Liver (tissue), 8 donors: ENCODE measurements at regions not wholly inside any gene's neighbourhood (a gene's known extent, or its start where the extent isn't known, plus 50 kb on each side); places are given as distances from the start of the nearest gene placed in this dataset.

Experiments
- DNase-seq: peaks from one replicate; pipeline ENCODE4 v3.0.0-alpha.2; 2017; ENCODE audit warnings: low spot score
- H3K27ac ChIP-seq, 2 donors: one replicate each; pipeline ENCODE4 v1.7.0; 2013; ENCODE audit warnings: inconsistent platforms in 2 of 2, low read length in 2 of 2, control low read depth in 1 of 2, low read depth in 1 of 2, mild to moderate bottlenecking in 1 of 2
- H3K27me3 ChIP-seq, 4 donors: one replicate each; pipeline versions ENCODE4 v1.6.1 to v1.7.0; 2013; ENCODE audit warnings: low read length in 3 of 4, inconsistent platforms in 1 of 4, mild to moderate bottlenecking in 1 of 4, moderate library complexity in 1 of 4; ENCODE audit not compliant: control insufficient read depth in 4 of 4, insufficient read depth in 4 of 4
- H3K36me3 ChIP-seq, 4 donors: one replicate each; pipeline versions ENCODE4 v1.6.1 to v1.7.0; 2013; ENCODE audit warnings: low read length in 3 of 4, mild to moderate bottlenecking in 3 of 4, low read depth in 1 of 4, moderate library complexity in 1 of 4; ENCODE audit not compliant: control insufficient read depth in 4 of 4, insufficient read depth in 3 of 4
- H3K4me1 ChIP-seq, 4 donors: one replicate each; pipeline versions ENCODE4 v1.6.1 to v1.7.0; 2013; ENCODE audit warnings: low read length in 3 of 4, mild to moderate bottlenecking in 3 of 4, moderate library complexity in 1 of 4; ENCODE audit not compliant: control insufficient read depth in 4 of 4, insufficient read depth in 4 of 4
- H3K4me3 ChIP-seq, 3 donors: one replicate each; pipeline versions ENCODE4 v1.6.1 to v1.7.0; 2013; ENCODE audit warnings: low read length in 3 of 3, control low read depth in 1 of 3, low read depth in 1 of 3, mild to moderate bottlenecking in 1 of 3
- H3K9ac ChIP-seq, 2 donors: one replicate each; pipeline ENCODE4 v1.7.0; 2013; ENCODE audit warnings: low read length in 2 of 2, mild to moderate bottlenecking in 2 of 2, moderate library complexity in 2 of 2, control low read depth in 1 of 2, low read depth in 1 of 2
- H3K9me3 ChIP-seq, 4 donors: one replicate each; pipeline versions ENCODE4 v1.6.1 to v1.7.0; 2013; ENCODE audit warnings: low read length in 3 of 4; ENCODE audit not compliant: control insufficient read depth in 4 of 4
- ATF3 ChIP-seq: IDR thresholded peaks from 2 replicates; pipeline ENCODE4 v1.6.1; 2016; ENCODE audit warnings: antibody characterized with exemption
- CTCF ChIP-seq: fragments of 150-350 bp; IDR thresholded peaks from 2 replicates; pipeline ENCODE4 v1.5.1; 2017; ENCODE audit warnings: improper control_type of control experiment, low read depth, low read length; ENCODE audit not compliant: missing input control
- EGR1 ChIP-seq, 2 donors: IDR thresholded peaks; 2 replicates each; pipeline ENCODE4 v1.6.1; 2016 to 2018; ENCODE audit warnings: antibody characterized with exemption in 2 of 2, low read depth in 2 of 2
- FOXA1 ChIP-seq: IDR thresholded peaks from 2 replicates; pipeline ENCODE4 v1.6.1; 2016; ENCODE audit warnings: antibody characterized with exemption
- FOXA2 ChIP-seq: IDR thresholded peaks from 2 replicates; pipeline ENCODE4 v1.6.1; 2016; ENCODE audit warnings: antibody characterized with exemption
- GABPA ChIP-seq, 2 donors: IDR thresholded peaks in 1 of 2; conservative IDR thresholded peaks in 1 of 2; 2 replicates each; pipeline ENCODE4 v1.6.1; 2016; ENCODE audit warnings: antibody characterized with exemption in 2 of 2, mild to moderate bottlenecking in 1 of 2, moderate library complexity in 1 of 2
- HNF4A ChIP-seq, 2 donors: conservative IDR thresholded peaks; 2 replicates each; pipeline ENCODE4 v1.6.1; 2016; ENCODE audit warnings: antibody characterized with exemption in 2 of 2, mild to moderate bottlenecking in 2 of 2
- HNF4G ChIP-seq: IDR thresholded peaks from 2 replicates; pipeline ENCODE4 v1.6.1; 2016; ENCODE audit warnings: antibody characterized with exemption
- JUND ChIP-seq, 2 donors: IDR thresholded peaks; 2 replicates each; pipeline ENCODE4 v1.6.1; 2016; ENCODE audit warnings: antibody characterized with exemption in 2 of 2
- MAX ChIP-seq: IDR thresholded peaks from 2 replicates; pipeline ENCODE4 v1.6.1; 2016; ENCODE audit warnings: antibody characterized with exemption
- NR2F2 ChIP-seq: IDR thresholded peaks from 2 replicates; pipeline ENCODE4 v1.6.1; 2016; ENCODE audit warnings: antibody characterized with exemption
- RAD21 ChIP-seq, 2 donors: IDR thresholded peaks; 2 replicates each; pipeline ENCODE4 v1.6.1; 2016; ENCODE audit warnings: antibody characterized with exemption in 2 of 2, mild to moderate bottlenecking in 2 of 2
- REST ChIP-seq: IDR thresholded peaks from 2 replicates; pipeline ENCODE4 v1.6.1; 2016; ENCODE audit warnings: antibody characterized with exemption, mild to moderate bottlenecking
- RXRA ChIP-seq, 2 donors: IDR thresholded peaks; 2 replicates each; pipeline ENCODE4 v1.6.1; 2017 to 2018; ENCODE audit warnings: antibody characterized with exemption in 2 of 2, mild to moderate bottlenecking in 1 of 2
- SP1 ChIP-seq: IDR thresholded peaks from 2 replicates; pipeline ENCODE4 v1.6.1; 2018; ENCODE audit warnings: antibody characterized with exemption, mild to moderate bottlenecking
- TAF1 ChIP-seq: conservative IDR thresholded peaks from 2 replicates; pipeline ENCODE4 v1.6.1; 2016; ENCODE audit warnings: antibody characterized with exemption, mild to moderate bottlenecking
- YY1 ChIP-seq: IDR thresholded peaks from 2 replicates; pipeline ENCODE4 v1.6.1; 2016; ENCODE audit warnings: antibody characterized with exemption, mild to moderate bottlenecking
- ZBTB33 ChIP-seq: IDR thresholded peaks from 2 replicates; pipeline ENCODE4 v1.6.1; 2016; ENCODE audit warnings: antibody characterized with exemption
- WGBS: extraction: QIAGEN DNeasy Blood & Tissue Kit; methylation state at CpG from one replicate; pipeline ENCODE4 v1.1.7; 2013; 5-methylcytosine and 5-hydroxymethylcytosine counted together
- donor health status: healthy.
- donor health status: healthy.
- donor health status: healthy.
- donor health status: healthy.
- donor health status: healthy.

- DNase-seq, result no peak
- H3K27ac ChIP-seq, result no peak overlapping the region
- H3K36me3 ChIP-seq, result no peaks in the 10 kb centered on the region
- no peak overlapping the region for H3K9ac ChIP-seq
- WGBS, result 66% methylated on average over 1 of the region's 1 CpG
- H3K9me3 ChIP-seq, result no peaks in the 10 kb centered on the region
- no peaks in the 10 kb centered on the region for H3K27me3 ChIP-seq
- no peak for TF ChIP-seq JUND (IDR thresholded peaks at IDR 0.05)
- no peak for TF ChIP-seq SP1
- TF ChIP-seq NR2F2, result no peak
- no peak for TF ChIP-seq FOXA2
- no peak for TF ChIP-seq RXRA (IDR thresholded peaks at IDR 0.05)
- no peak overlapping the region for H3K4me3 ChIP-seq
- no peaks in the 10 kb centered on the region for H3K4me1 ChIP-seq
Observed at GRCh38 chr5:108634617-108635288, 112.9 kb upstream of the FER start.

- DNase-seq, result no peak
- H3K36me3 ChIP-seq, result no peaks in the 10 kb centered on the region
- H3K27me3 ChIP-seq, result no peaks in the 10 kb centered on the region
- no peaks in the 10 kb centered on the region for H3K4me1 ChIP-seq
- H3K4me3 ChIP-seq, result no peak overlapping the region
- TF ChIP-seq MAX (no peak), EGR1 (IDR thresholded peaks at IDR 0.05; ENCODE audit: low read depth in 2 of 2) (no peak), TAF1 (no peak), ATF3 (no peak), RAD21 (IDR thresholded peaks at IDR 0.05) (no peak), GABPA (IDR thresholded peaks at IDR 0.05 in 1 of 2, conservative IDR thresholded peaks at IDR 0.05 in 1 of 2) (no peak), FOXA1 (no peak), SP1 (no peak), JUND (IDR thresholded peaks at IDR 0.05) (no peak), NR2F2 (no peak), CTCF (no peak), RXRA (IDR thresholded peaks at IDR 0.05) (no peak), FOXA2 (no peak), HNF4A (conservative IDR thresholded peaks at IDR 0.05) (no peak), YY1 (no peak), HNF4G (no peak), REST (no peak), ZBTB33 (no peak)
- H3K9me3 ChIP-seq, result no peaks in the 10 kb centered on the region
- no peak overlapping the region for H3K9ac ChIP-seq
- no peak overlapping the region for H3K27ac ChIP-seq
Observed at GRCh38 chr5:108634010-108634616, 113.6 kb upstream of the FER start.
